Dermis blood vessel endothelial cell (primary cell): ENCODE measurements at regions not wholly inside any gene's neighbourhood (a gene's known extent, or its start where the extent isn't known, plus 50 kb on each side); places are given as distances from the start of the nearest gene placed in this dataset.
"Not testable (repeated sequence)": the region's sequence is repeated elsewhere in the genome, so short reads cannot be mapped to it uniquely, and the experiment has no call there.

Experiments used
- DNase-seq: peaks from one replicate; pipeline ENCODE4 v3.0.0; 2010

DNA sequence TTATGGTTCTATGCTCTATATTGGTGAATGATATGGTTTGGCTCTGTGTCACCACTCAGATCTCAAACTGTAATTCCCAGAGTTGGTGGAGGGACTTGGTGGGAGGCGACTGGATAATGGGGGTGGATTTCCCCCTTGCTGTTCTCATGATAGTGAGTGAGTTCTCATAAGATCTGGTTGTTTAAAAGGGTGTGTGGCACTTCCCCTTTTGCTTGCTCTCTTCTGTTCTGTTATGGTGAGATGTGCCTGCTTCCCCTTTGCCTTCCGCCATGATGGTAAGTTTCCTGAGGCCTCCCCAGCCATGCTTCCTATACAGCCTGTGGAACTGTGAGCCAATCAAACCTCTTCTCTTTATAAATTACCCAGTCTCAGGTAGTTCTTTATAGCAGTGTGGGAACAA is 446.6 kb upstream of the PDE3A start:
- not testable (repeated sequence) for DNase-seq

DNA sequence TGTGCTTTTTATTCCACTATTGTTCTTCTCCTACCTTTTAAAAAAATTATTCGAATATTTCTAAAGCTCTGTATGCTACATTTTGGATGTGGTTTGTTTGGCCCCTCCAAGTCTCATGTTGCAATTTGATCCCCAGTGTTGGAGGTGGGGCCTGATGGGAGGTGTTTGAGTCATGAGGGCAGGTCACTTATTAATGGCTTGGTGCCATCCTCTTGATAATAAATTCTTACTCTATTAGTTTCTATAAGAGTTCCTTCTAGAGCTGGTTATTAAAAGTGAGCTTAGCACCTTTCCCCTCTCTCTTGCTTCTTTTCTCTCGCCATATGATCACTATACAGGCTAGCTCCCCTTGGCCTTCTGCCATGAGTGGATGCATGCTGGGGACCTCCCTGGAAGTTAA is 445.6 kb upstream of the PDE3A start:
- no peak for DNase-seq

DNA sequence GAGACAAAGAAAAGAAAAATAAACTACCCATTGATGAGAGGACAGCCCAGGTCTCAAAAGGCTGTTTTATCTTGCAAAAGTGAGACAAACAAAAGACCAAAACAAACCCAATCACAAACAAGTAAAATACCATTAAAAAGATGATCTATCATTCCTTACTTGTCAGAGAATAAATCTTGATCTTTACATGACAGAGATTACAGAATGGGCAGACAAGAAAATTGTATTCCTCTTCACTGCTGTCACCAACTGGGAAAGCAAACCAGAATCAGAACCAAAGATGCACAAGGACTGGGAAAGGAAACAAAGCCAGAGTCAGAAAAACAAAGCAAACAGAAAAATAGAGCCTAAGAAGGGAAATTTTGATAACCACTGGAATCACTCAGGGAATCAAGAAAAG is 444.0 kb upstream of the PDE3A start:
- no peak for DNase-seq

DNA sequence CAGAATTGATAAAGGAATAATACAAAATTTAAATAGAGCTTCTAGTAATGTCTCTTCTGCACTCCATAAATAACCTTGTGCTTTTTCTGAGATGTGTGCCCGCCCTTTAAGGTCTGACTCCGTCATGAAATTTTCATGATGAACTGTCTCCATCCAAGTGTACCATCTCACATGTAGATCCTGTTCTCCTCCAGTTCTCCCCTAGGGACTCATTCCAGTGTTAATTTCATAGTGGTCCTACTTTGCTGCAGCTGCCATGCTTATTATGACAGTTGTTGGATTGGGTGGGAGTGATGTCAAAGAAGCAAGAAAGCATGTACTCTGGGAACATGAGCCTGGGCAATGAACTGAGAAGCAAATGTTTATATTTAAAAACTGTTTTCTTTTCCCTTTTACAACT is 442.5 kb upstream of the PDE3A start:
- DNase-seq, result no peak

DNA sequence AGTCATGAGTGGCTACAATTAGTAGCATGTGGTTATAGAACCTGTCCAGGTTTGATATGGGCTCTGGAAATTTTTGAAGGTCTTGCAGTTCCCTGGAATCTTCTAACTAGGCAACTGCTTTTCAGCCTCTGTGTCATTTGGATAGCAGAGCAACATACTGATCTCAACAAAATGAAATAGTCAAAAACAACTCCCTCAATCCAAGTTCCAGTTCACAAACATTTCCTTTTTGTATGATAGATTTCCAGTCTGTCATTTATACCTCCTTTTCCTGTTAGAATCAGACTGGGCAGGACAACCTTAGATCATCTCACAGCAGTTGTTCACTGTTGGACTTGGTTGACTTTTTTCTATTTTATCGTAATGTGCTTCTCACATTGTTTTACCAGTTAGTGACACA is 442.1 kb upstream of the PDE3A start:
- no peak for DNase-seq

DNA sequence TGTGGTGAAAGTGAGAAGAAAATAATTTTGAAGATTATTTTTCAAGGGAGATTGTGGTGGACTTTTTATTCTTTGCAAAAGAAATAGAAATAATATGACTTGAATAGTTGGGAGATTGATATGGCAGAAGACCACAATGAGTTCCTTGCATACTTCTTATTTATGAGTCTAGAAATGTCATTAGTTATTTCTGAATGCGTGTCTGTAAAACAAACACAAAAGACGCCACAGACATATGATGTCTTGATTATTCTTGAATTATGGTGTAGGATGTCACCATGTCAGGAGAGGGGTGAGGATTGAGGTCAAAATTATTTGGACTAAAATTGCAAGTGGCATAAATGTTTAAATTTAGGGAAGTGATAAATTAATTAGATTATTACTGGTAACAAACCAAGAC is 440.7 kb upstream of the PDE3A start:
- no peak for DNase-seq

DNA sequence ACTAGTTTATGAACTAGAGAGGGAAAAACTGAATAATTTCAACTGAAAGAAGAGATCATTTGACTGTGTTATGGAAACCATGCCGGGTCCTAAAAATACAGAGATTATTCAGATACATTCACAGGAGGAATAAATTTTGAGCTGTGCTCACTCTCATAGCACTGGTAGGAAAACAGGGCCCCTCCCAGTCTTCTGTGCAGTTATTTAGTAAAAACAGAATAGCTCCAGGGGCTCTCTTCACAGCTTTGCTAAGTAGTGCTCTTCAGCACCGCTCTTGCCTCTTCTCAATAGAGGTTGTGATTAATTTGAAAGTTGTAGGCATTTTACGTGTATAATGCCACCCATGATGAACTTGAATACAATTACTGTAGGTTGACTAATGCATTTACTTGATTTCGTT is 435.9 kb upstream of the PDE3A start:
- DNase-seq, result no peak

DNA sequence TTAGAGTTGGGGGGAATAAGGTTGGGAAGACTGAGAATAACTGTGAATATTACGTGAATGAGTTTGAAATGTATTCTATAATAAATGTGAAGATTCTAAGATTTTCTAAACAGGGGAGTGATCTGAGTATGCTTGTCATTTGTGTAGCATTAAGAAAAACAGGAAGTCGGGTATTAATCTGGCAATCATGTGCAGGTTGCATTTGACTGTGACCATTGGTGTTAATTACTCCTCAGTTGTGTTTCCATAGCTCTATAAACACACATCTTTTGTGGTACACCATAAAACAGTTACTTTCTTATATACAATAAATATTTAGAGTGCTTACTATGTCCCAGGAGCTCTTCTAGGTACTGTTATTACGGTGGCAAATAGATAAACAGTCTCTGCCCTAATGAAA is 434.4 kb upstream of the PDE3A start:
- no peak for DNase-seq

DNA sequence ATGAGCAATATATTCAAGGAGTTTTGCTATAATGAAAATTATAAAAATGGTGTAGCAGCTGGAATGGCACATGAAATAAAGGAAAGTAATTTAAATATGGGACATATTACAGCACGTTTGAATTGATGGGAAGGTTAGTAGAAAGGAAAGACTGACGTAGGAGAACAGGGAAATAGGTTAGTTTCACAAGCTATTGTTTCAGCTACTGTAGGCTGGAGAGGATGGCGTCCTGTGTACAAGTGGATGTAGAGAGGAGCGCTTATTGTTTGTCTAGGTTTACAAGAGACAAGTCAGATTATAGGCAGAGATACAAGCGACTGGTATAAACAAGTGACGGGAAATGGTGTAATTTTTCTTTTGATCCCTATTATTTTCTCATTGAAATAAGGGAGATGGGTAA is 431.2 kb upstream of the PDE3A start:
- DNase-seq, result peak; percentile 30

DNA sequence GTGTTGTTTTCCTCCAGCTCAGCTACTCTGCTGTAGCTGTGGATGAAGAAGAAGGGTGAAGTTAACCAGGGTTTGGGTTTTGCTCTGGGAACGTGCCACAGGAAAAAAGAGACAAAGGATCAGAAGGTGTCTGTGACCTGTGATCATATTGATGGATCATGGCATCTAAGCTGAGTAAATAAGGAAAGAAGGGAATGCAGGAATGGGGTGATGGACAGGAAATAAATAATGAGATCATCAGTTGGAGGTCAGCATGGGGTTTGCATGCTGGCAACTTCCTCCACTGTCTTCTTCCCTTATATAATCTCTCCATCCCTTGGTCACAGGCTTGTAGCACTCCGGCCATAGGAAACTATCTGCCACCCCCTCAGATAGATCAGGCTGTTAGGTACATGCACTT is 430.3 kb upstream of the PDE3A start:
- no peak for DNase-seq

DNA sequence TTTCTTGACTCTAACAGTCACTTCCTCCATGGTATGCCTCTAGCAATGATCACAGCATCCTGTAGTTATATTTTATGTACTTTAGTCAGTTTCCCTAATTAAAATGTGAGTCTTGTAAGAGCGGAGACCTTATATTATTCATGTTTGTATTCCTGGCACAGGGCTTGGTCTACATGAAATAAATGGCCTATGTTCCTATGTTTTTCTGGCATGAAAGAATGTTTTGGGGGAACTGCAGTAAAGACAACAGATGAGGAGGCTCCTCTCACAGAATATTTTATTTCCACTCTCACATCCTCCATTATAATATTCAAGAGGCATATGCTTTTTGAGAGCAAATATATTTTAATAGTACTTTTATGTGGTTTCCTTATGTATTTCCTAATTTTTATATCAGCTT is 429.8 kb upstream of the PDE3A start:
- DNase-seq, result no peak

DNA sequence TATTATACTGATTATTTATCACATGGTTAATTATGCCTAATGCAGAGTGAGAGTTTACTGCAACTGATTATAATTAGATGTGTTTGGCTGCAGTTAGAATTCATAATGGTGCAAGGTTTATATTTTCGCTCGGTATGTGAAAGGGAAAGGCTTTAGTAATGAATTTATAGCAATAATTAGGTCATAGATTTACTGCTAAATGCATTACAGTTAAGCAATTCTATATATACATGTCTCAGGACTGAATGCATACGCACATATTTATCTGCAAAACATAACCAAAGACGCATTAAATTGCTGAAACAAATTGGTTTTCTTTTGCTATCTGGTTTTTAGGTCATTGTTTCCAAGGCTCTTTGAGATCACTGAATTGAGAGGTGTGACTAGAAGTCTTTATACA is 428.1 kb upstream of the PDE3A start:
- DNase-seq, result no peak

DNA sequence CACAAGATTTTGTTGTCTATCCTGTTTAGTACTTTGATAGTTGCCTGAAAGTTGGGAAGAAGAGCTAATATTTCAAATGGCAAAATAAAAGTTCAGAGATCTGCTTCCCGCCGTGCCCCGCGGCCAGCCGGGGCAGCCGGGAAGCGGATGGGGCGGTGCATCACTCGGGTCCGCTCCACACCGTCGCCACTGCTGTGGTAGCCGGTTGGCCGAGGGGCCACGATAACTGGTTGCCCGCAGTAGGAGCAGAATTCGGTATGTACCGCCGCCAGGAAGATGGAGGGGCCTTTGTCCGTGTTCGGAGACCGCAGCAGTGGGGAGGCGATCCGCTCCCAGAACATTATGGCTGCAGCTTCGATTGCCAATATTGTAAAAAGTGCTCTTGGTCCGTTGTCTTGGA is 427.2 kb upstream of the PDE3A start:
- no peak for DNase-seq

DNA sequence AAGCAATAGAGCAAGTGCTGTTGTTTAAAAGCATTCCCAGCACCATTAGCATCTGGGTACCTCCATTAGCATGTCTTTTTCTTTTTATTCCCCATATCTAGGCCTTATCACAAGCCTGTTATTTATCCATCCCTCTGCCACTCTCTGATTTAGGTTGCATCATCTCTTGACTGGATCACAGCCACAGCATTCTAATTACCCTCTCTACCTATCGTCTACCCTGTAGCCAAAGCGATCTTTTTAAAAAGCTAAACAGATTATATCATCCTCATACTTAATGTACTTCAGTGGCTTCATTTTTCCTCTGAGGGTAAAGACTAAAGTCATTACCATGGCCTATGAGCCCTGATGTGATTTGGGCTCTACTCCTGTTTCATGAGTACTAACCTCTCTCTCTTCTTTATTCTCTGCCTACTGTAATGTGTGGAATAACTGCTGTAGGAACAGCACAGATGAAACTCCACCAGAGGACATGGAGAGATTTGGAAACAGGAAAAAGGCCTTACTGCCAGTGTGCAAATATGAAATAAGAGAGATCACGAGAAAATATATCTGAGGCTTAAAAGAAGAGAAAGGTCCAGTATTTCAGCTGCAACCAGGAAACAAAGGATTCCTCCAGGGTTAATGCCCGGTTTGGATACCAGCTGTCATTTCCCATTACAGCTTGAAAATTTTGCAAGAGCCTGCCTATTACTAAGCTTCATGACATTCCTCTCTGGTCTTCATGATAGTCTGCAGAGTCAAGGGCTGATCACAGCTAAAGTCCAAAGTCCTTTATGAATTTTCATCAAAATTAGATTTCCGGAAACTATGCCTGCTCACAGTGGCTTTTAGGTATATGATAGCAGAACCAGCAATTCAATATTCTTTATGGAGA is 422.5 kb upstream of the PDE3A start:
- peak; percentile 42 for DNase-seq

DNA sequence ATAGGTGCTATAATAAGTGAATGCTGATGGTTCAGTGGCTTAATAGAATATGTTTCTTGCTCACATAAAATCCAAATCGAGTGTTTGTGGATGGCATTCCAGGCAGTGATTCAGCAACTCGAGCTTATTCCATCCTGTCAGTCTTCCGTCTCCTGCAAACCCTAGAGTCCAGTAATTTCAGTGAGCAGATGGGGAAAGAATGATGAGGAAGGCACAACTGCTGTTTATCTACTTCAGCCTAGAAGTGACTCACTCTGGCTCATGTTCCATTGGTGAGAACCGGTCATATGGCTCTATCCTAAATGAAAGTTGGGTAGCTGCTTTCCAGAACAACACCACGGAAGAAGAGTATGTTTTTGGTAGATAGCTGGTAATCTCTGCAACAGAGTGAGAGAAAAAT is 421.8 kb upstream of the PDE3A start:
- peak; percentile 96 for DNase-seq

DNA sequence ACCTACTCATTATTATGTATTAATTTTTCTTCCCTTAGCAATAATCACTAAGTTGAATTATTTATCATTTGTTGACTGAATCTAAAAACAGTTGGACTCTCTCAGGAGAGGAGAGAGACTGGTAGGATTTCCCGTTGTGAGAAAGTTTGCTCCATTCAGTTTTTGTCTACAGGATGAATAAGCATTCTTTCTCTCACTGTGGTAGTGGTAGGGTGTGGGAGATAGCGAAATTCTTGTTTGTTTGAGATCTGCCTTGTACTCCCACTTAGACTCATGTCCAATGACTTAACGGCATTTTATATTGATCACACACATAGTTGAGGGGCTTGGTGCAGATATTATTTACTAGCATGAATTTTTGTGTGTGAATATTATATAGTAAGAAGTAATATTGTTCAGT is 421.0 kb upstream of the PDE3A start:
- no peak for DNase-seq

DNA sequence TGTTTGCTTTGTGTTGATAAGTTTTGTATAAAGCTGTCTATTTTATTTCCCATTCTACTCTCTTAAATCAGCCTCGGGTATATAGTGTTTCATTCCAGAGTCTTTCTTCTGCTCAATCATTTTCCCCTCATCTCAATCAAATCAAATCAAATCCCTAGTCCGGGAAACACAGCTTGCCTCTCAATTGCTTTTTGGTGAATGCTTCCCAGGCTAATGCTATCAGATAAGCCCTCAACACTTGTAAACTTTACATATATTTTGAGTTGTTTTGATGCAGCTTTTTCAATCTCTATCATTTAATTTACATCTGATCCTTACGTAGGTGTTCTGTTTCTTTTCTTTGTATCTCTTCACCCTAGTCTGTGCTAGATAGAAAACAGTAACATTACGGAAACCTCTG is 416.7 kb upstream of the PDE3A start:
- no peak for DNase-seq

DNA sequence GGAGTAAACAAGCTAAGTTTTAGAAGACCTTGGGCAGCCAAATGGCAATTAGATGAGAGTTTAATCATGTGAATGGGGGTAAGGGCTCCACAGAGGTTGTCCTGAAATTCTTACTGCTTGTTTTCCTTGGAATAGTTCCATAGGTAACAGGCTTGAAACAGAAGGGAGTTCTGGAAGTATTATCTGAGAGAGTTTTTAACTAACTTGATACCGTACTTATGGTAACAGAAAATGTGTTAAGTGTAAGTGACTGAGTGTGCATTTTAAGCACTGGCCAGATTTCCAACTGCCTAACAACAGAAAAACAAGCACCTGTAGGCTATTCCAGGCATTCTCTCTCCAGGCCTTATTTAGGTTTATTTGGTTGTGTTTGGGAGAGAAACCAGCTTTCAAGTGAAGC is 414.6 kb upstream of the PDE3A start:
- DNase-seq, result no peak

DNA sequence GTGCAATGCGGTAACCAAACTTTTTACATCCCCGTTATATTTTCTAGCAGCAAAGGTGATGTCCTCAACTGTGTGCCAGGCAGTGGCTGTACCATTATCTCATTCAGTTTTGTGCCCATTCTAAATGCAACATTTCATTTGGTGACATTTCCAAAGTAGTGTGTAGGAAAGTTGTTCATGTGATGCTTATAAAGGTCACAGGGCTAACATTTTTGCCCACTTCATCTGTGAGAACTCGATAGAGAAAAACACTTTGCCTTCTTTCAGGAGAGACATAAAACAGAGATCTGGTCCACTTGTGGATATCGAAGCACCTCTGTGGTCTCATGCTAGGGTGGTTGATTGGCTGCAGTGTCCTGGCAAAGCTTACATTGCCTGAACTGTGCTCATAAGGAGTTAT is 414.2 kb upstream of the PDE3A start:
- DNase-seq, result no peak

DNA sequence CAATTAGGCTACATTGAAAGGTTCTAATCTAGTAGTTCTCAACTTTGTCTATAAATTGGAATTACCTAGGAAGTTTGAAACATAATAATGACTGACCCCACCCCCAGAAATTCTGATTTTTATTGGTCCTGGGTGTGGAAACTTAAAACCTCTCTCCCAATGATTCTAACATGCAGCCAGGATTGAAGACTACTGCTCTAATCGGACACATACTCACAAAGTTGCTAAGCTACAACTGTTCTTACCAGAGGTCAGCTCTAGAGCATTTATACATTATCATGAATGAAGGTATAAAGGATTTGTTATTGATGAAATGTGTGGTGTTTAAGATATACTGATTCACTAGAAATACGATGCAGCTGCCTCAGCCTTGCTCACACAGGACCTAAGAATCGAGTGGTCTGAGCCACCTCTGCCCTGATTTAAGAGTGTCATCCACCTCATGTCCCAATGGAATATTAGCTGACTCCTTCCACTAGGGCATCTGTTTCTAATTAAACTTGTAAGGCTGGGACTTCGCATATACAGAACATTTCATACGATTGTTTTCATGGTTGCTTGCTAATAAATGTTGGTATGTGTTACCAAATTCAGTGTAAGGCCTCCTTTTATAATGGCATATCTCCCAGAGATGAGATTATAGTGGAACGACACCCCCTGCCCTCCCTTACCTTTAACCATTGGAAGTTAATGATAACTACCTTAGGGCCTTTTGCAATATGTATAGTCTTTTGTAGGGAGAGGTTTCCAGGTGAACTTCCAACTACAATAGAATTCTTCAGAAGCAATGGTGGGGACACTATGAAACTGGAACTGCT is 410.8 kb upstream of the PDE3A start:
- no peak for DNase-seq

DNA sequence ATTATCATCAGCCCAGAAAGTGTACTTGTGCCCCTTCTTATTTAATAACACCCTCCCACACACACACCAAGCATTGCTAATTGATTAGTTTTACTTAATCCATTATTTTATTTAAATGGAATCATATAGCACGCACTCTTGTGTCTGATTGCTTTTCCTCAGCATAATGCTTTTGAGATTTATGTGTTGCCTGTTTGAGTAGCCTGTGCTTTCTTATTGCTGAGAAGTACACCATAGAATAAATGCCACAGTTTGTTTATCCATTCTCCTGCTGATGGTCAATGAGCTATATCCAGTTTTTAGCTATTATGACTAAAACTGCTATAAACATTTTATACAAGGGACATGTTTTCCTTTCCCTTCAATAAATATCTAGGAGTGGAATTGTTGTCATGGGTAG is 409.9 kb upstream of the PDE3A start:
- DNase-seq, result no peak

DNA sequence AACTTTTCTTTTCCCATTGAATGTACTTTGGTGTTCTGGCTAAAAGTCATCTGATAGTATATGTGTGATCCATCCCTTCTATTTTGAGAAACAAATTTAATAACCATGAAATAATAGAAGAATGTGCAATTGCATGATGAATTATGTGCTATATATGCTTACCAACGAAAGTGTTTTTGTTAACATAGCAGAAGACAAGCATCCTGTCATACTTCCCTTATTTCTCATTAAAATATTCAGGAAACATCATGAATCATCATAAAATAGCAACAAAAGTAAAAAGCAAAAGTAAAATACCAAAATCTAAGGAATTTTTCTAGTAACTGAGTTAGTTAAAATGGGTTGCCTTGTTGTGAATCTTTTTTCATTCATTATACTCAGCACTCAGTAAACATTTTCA is 409.0 kb upstream of the PDE3A start:
- DNase-seq, result peak; percentile 65

DNA sequence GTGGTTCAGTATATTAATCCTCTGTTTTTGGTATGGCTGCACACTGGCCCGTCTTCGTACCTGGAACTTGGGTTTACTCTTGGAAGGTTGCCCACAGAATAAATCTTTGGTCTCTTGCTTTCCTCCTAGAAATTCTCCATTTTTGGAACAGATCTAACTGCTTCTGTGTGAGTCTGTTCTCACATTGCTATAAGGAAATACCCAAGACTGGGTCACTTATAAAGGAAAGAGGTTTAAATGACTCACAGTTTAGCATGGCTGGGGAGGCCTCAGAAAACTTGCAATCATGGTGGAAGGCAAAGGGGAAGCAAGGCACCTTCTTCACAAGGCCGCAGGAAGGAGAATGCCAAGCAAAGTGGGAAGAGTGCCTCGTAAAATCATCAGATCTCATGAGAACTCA is 407.8 kb upstream of the PDE3A start:
- peak; percentile 19 for DNase-seq

DNA sequence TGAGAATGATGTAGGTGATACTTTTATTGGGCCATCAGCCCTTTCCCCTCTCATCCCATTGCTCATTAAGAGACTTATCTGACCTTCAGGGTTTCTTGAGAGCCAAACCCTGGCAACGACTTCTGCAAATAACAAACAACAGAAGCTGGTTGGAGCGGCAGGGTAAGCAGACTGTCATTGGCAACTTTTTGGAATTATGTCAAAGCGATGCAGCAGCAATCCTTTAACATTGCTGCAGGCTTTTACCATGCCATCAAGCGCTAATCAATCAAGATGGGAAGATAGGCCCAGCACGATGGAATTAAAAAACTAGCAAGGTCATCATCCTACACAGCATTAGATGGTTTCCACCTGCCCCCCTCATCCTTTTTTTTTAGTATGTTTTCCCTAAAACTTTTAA is 406.1 kb upstream of the PDE3A start:
- no peak for DNase-seq
